Epidermal melanocyte (primary cell): ENCODE measurements at regions not wholly inside any gene's neighbourhood (a gene's known extent, or its start where the extent isn't known, plus 50 kb on each side); places are given as distances from the start of the nearest gene placed in this dataset.

Experiments
- DNase-seq: peaks from one replicate; pipeline ENCODE4 v3.0.0; 2011; ENCODE audit warnings: low spot score; ENCODE audit not compliant: insufficient read length

DNA sequence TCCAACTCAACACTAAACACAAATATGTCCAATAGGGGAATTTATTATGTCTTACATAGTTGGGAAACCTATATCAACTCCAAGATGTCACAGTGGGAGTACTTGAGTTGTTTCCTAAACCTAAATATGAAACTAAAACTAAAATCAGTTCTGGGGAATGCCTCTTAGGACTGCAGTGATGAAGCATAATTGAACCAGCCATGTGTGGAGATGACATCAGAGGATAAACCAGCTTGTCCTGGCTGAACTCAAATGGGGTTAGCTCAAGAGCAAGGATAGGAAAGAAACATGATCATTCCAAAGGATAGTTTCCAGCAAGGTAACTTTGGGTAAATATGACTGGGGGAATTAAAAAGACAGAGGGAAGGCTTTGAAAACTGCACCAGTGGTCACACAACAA lies 88.9 kb upstream of the PLPPR1 start:
- DNase-seq, result no peak

DNA sequence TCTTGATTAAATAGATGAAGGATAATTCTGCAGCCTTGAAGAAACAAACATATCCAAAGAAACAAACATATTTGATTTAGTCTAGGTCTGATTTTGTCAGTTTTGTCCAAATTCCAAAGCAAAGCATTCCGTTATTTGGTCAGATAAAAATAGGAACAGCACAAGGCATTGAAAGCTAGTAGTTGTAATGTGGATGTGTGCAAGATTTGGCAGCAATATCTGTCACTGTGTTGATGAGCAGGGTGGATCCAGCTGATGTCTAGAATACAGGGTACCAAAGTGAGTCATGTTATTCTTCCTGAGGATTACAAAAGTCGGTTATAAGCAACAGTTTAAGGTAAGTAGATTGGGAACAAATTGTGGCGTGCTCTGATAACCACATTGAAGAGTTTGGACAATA lies 69.3 kb upstream of the PLPPR1 start:
- DNase-seq, result no peak
